HCT116 (cell line): ENCODE measurements at regions not wholly inside any gene's neighbourhood (a gene's known extent, or its start where the extent isn't known, plus 50 kb on each side); places are given as distances from the start of the nearest gene placed in this dataset.

Experiments used
- ATAC-seq: fragments of 200-7000 bp; cut with Tn5 transposase; 2 replicates; pipeline ENCODE4 v1.9.1; 2020; ENCODE audit warnings: mild to moderate bottlenecking, moderate library complexity
- BruUV-seq: library from RNA; stranded (reverse); fragments of 400-500 nt; replicated peaks from 2 replicates; lab custom pipeline; 2021; lab: Mats Ljungman, UMichigan
- CTCF ChIA-PET: fragments of 300-600 bp; sonication (Branson Sonifier 250); formaldehyde crosslinking; loops from one replicate; lab custom pipeline; 2021; ENCODE audit warnings: antibody characterized with exemption; lab: Charles Lee
- POLR2A ChIA-PET: fragments of 300-600, 350-600 bp; sonication (Branson Sonifier 250); formaldehyde crosslinking; loops from one replicate; lab custom pipeline; 2021; ENCODE audit warnings: antibody characterized with exemption; lab: Charles Lee
- RAD21 ChIA-PET, 2 experiments: fragments of 300-600 bp; sonication (Branson Sonifier 250); formaldehyde crosslinking; loops; one replicate each; lab custom pipeline; 2023; ENCODE audit warnings: low total read pairs in 2 of 2; ENCODE audit not compliant: uncharacterized antibody in 2 of 2, unreplicated experiment in 2 of 2, low non-redundant PET in 1 of 2; lab: Charles Lee
- DNase-seq: peaks from one replicate; pipeline ENCODE4 v3.0.0-alpha.2; 2010; ENCODE audit warnings: low read depth, low spot score
- H2AFZ ChIP-seq: fragments of 200-600 bp; shearing (Covaris generic), sonication (generic); 2 replicates; pipeline ENCODE4 v1.6.1; 2017; ENCODE audit warnings: low read depth, mixed run types, mixed read lengths, antibody characterized with exemption, low read length; ENCODE audit not compliant: poor library complexity, severe bottlenecking
- H3K27ac ChIP-seq: 2 replicates; pipeline ENCODE4 v1.5.1; 2012; ENCODE audit warnings: low read depth, low read length
- H3K27me3 ChIP-seq: fragments of 200-600 bp; sonication (generic); 2 replicates; pipeline ENCODE4 v1.6.1; 2016; ENCODE audit warnings: mixed run types, low read length, mixed read lengths; ENCODE audit not compliant: insufficient read depth
- H3K36me3 ChIP-seq, 2 experiments: fragments of 200-500 bp in 1 of 2; fragments of 200-600 bp in 1 of 2; sonication (Bioruptor generic) in 1 of 2; sonication (generic) in 1 of 2; 2 replicates each; pipeline versions ENCODE4 v1.5.1 to v1.6.1; 2014 to 2016; ENCODE audit warnings: low read length in 2 of 2, inconsistent platforms in 1 of 2, mixed read lengths in 1 of 2, mixed run types in 1 of 2; ENCODE audit not compliant: insufficient read depth in 2 of 2, control insufficient read depth in 1 of 2
- H3K4me1 ChIP-seq, 2 experiments: fragments of 200-600 bp in 1 of 2; sonication (generic) in 1 of 2; 2 replicates each; pipeline versions ENCODE4 v1.5.1 to v1.6.1; 2012 to 2017; ENCODE audit warnings: low read length in 2 of 2, inconsistent platforms in 1 of 2, mild to moderate bottlenecking in 1 of 2, mixed read lengths in 1 of 2, mixed run types in 1 of 2, moderate library complexity in 1 of 2; ENCODE audit not compliant: insufficient read depth in 2 of 2, control insufficient read depth in 1 of 2
- H3K4me2 ChIP-seq: fragments of 200-600 bp; sonication (generic); 2 replicates; pipeline ENCODE4 v1.6.1; 2017; ENCODE audit warnings: mixed run types, low read length, mixed read lengths
- H3K4me3 ChIP-seq, 2 experiments: fragments of 200-600 bp in 1 of 2; sonication (generic) in 1 of 2; replicated peaks in 1 of 2; 2 replicates each; pipeline ENCODE4 v1.5.1; 2011 to 2016; ENCODE audit warnings: low read length in 2 of 2, control low read depth in 1 of 2, low read depth in 1 of 2, mild to moderate bottlenecking in 1 of 2, mixed read lengths in 1 of 2, mixed run types in 1 of 2
- H3K79me2 ChIP-seq: fragments of 200-600 bp; sonication (generic); 2 replicates; pipeline ENCODE4 v1.6.1; 2017; ENCODE audit warnings: mild to moderate bottlenecking, mixed run types, low read length, moderate library complexity, mixed read lengths; ENCODE audit not compliant: insufficient read depth
- H3K9ac ChIP-seq: fragments of 200-600 bp; sonication (generic); 2 replicates; pipeline ENCODE4 v1.6.1; 2016; ENCODE audit warnings: low read length, mixed read lengths
- H3K9me2 ChIP-seq: fragments of 200-600 bp; sonication (generic), shearing (Covaris generic); 2 replicates; pipeline ENCODE4 v1.6.1; 2017; ENCODE audit warnings: mixed run types, mild to moderate bottlenecking, moderate library complexity; ENCODE audit not compliant: insufficient read depth
- H3K9me3 ChIP-seq, 2 experiments: fragments of 200-500 bp in 1 of 2; fragments of 200-600 bp in 1 of 2; sonication (Bioruptor generic) in 1 of 2; sonication (generic) in 1 of 2; 2 replicates each; pipeline ENCODE4 v1.6.1; 2014 to 2017; ENCODE audit warnings: low read length in 2 of 2, mixed read lengths in 2 of 2, inconsistent platforms in 1 of 2, low read depth in 1 of 2, mild to moderate bottlenecking in 1 of 2, mixed run types in 1 of 2, moderate library complexity in 1 of 2; ENCODE audit not compliant: control insufficient read depth in 1 of 2, insufficient read depth in 1 of 2
- H4K20me1 ChIP-seq: fragments of 200-600 bp; sonication (generic), shearing (Covaris generic); 2 replicates; pipeline ENCODE4 v1.6.1; 2017; ENCODE audit warnings: mixed run types, mild to moderate bottlenecking, moderate library complexity; ENCODE audit not compliant: insufficient read depth
- CBX3 ChIP-seq: IDR thresholded peaks from 2 replicates; pipeline ENCODE4 v1.6.1; 2012; ENCODE audit warnings: low read depth
- CEBPB ChIP-seq: IDR thresholded peaks from 2 replicates; pipeline ENCODE4 v1.6.1; 2012; ENCODE audit warnings: low read depth
- EZH2 ChIP-seq: fragments of 200-600 bp; sonication (generic); IDR thresholded peaks from 2 replicates; pipeline ENCODE4 v1.6.1; 2017; ENCODE audit warnings: antibody characterized with exemption, mixed run types
- EZH2phosphoT487 ChIP-seq: fragments of 200-600 bp; IDR thresholded peaks from 2 replicates; pipeline ENCODE4 v1.6.1; 2018; ENCODE audit warnings: antibody characterized with exemption, borderline replicate concordance
- FOSL1 ChIP-seq: IDR thresholded peaks from 2 replicates; pipeline ENCODE4 v1.6.1; 2012; ENCODE audit warnings: low read depth
- JUND ChIP-seq: IDR thresholded peaks from 2 replicates; pipeline ENCODE4 v1.6.1; 2012
- POLR2A ChIP-seq: IDR thresholded peaks from 2 replicates; pipeline ENCODE4 v1.7.0; 2011; ENCODE audit warnings: borderline replicate concordance; ENCODE audit not compliant: insufficient read depth, insufficient read length; ENCODE audit errors: extremely low read depth
- POLR2AphosphoS5 ChIP-seq: IDR thresholded peaks from 2 replicates; pipeline ENCODE4 v1.6.1; 2011; ENCODE audit warnings: mild to moderate bottlenecking, low read depth, low read length, moderate library complexity
- REST ChIP-seq: IDR thresholded peaks from 2 replicates; pipeline ENCODE4 v1.6.1; 2012; ENCODE audit warnings: low read depth
- SIN3A ChIP-seq: IDR thresholded peaks from 2 replicates; pipeline ENCODE4 v1.6.1; 2012; ENCODE audit warnings: low read depth
- SP1 ChIP-seq: IDR thresholded peaks from 2 replicates; pipeline ENCODE4 v1.6.1; 2012; ENCODE audit warnings: low read depth
- TCF7L2 ChIP-seq: IDR thresholded peaks from 2 replicates; pipeline ENCODE4 v1.7.0; 2011; ENCODE audit warnings: borderline replicate concordance, inconsistent platforms; ENCODE audit not compliant: insufficient read depth, insufficient read length; ENCODE audit errors: extremely low read depth
- intact Hi-C: fragments of 100-400 bp; cut with micrococcal nuclease; formaldehyde crosslinking; loops from 2 replicates; pipeline ENCODE4 v1.10.0; 2022
- TF ChIP-seq, protein P1 (sequence below): IDR thresholded peaks from 2 replicates; pipeline ENCODE4 v1.6.1; 2012

GRCh38 chr15:62324382-62324781, 159.3 kb upstream of the C2CD4B start (continued):
- TF ChIP-seq SIN3A = no peak
- no peak for TF ChIP-seq POLR2A
- no peak for TF ChIP-seq POLR2AphosphoS5
- no peak for TF ChIP-seq REST
- TF ChIP-seq EZH2 = no peak
- no peak for TF ChIP-seq CBX3
- no peak for TF ChIP-seq FOSL1

DNA sequence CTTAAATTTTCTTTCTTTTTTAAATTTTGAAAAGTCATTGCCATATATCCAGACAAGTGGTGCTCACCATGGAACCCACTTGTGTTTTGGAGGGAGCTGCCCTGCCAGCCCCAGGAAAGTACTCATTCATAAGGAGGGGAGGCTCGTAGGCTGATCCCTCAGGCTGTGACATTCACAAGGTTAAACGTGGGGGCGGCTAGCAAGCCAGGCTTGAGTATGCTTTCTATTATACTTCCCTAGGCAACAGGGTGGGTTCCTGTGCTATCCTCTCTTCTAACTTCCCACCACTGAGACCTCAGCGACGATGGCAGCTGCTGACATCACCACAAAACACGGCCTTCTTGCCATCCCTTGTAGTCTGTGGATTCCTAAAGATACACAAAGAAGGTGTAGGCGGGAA, 160.5 kb upstream of the C2CD4B start:
- no peak for DNase-seq
- intact Hi-C loops = no loop called here
- H3K36me3 ChIP-seq = no peaks in the 10 kb centered on the region
- H3K4me2 ChIP-seq = no peak overlapping the region
- H3K4me1 ChIP-seq = no peaks in the 10 kb centered on the region
- POLR2A ChIA-PET = no interaction called here
- peaks cover 2% of the 10 kb centered on the region; the same call in 1 of the 2 replicates for H3K27me3 ChIP-seq
- H3K9me3 ChIP-seq = no peaks in the 10 kb centered on the region
- H3K9me2 ChIP-seq = no peaks in the 10 kb centered on the region
- RAD21 ChIA-PET = no interaction called here
- H3K27ac ChIP-seq = no peak overlapping the region
- no peak overlapping the region for H3K9ac ChIP-seq
- CTCF ChIA-PET = no interaction called here
- no peaks in the 10 kb centered on the region for H4K20me1 ChIP-seq
- no TSS peak for BruUV-seq
- ATAC-seq = no peak
- H2AFZ ChIP-seq = no peak overlapping the region
- H3K4me3 ChIP-seq = no peak overlapping the region
- TF ChIP-seq CEBPB (no peak), FOSL1 (no peak), EZH2phosphoT487 (no peak), SP1 (no peak), EZH2 (no peak), TCF7L2 (no peak), POLR2A (no peak), JUND (no peak)
- TF ChIP-seq, protein P1, sequence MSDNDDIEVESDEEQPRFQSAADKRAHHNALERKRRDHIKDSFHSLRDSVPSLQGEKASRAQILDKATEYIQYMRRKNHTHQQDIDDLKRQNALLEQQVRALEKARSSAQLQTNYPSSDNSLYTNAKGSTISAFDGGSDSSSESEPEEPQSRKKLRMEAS = no peak
- TF ChIP-seq, all 23 proteins: peak for 0
- H3K79me2 ChIP-seq = no peaks in the 10 kb centered on the region
